ENCODE measurements at regions not wholly inside any gene's neighbourhood (a gene's known extent, or its start where the extent isn't known, plus 50 kb on each side); places are given as distances from the start of the nearest gene placed in this dataset.

DNA sequence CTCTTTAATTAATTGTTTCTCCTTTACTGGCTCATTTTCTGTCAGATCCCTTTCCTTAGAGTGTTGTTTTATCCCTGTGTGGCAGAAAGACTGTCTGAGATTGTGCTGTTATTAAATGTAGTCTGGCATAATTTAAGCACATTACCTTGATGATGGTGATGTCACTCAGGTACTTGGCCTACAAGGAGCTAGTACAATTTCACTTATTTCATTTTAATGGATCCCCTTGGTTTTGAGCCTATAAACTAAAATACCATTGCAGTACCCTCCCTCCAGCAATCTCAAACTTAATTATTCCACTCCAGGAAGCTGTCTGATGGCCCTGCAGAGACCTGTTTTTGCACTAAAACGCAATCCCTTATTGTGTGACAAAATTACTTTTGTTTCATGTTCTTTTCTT lies 968.6 kb downstream of the ADGRL3 start:
- Histone ChIP-seq H3K9me3 (peaks cover 0 to 2% of the 10 kb centered on the region in 2 donors), H3K4me3 (no peak overlapping the region), H3K4me1 (no peaks in the 10 kb centered on the region), H3K36me3 (no peaks in the 10 kb centered on the region), H3K27me3 (no peaks in the 10 kb centered on the region), H3K27ac (no peak overlapping the region)
- intact Hi-C loops (cut with DNase I): no loop called here
- DNase-seq: no peak
- ATAC-seq: no peak
- TF ChIP-seq CTCF (IDR thresholded peaks at IDR 0.05): no peak

DNA sequence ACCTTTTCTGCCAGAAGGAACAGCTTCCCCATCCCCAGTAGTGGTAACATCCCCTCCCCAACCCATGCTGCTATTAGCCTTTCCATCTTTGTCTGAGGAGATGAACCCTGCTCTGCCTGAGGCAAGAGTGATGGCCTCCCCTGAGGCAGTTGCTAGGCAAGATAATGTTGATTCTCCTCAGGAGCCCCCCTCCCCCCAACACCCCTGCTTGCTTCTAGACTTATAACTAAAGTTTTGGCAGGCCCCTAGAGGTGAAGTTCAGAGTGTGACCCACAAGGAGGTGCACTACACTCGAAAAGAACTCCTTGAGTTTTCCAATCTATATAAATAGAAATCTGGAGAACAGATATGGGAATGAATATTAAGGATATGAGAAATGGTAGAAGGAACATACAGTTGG lies 962.5 kb downstream of the ADGRL3 start:
- no peak overlapping the region for H3K27ac ChIP-seq
- ATAC-seq (no peak), DNase-seq (no peak)
- no peak for TF ChIP-seq CTCF (IDR thresholded peaks at IDR 0.05)
- no peaks in the 10 kb centered on the region for H3K27me3 ChIP-seq
- H3K4me1 ChIP-seq: no peaks in the 10 kb centered on the region
- no peak overlapping the region for H3K4me3 ChIP-seq
- no peaks in the 10 kb centered on the region for H3K36me3 ChIP-seq
- intact Hi-C loops (cut with DNase I): no loop called here
- peaks cover 0 to 2% of the 10 kb centered on the region in 2 donors for H3K9me3 ChIP-seq

DNA sequence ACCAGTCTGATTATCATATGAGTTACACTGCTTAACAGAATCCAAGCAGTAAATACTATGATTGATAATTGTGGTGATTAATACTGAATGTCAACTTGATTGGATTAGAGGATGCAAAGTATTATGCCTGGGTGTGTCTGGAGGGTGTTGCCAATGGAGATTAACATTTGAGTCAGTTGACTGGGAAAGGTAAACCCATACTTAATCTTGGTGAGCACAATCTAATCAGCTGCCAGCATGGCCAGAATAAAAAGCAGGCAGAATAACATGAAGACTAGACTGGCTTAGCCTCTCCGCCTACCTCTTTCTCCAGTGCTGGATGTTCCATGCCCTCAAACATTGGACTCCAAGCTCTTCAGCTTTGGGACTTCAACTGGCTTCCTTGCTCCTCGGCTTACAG lies 961.3 kb downstream of the ADGRL3 start:
- Histone ChIP-seq H3K4me3 (no peak overlapping the region), H3K27me3 (no peaks in the 10 kb centered on the region), H3K27ac (no peak overlapping the region), H3K9me3 (peaks cover 0 to 2% of the 10 kb centered on the region in 2 donors), H3K4me1 (no peaks in the 10 kb centered on the region), H3K36me3 (no peaks in the 10 kb centered on the region)
- no peak for ATAC-seq
- intact Hi-C loops (cut with DNase I): no loop called here
- DNase-seq: no peak
- no peak for TF ChIP-seq CTCF (IDR thresholded peaks at IDR 0.05)

- Histone ChIP-seq H3K9me3 (peaks cover 0 to 2% of the 10 kb centered on the region in 2 donors), H3K27me3 (no peaks in the 10 kb centered on the region), H3K27ac (no peak overlapping the region), H3K36me3 (no peaks in the 10 kb centered on the region), H3K4me3 (no peak overlapping the region), H3K4me1 (no peaks in the 10 kb centered on the region)
- no peak for TF ChIP-seq CTCF (IDR thresholded peaks at IDR 0.05)
- intact Hi-C loops (cut with DNase I): no loop called here
- DNase-seq (no peak), ATAC-seq (no peak)
Observed at GRCh38 chr4:62159876-62160275, 959.8 kb downstream of the ADGRL3 start.

- no peak for ATAC-seq
- intact Hi-C loops (cut with DNase I): no loop called here
- no peak for DNase-seq
Observed at GRCh38 chr4:62159306-62159705, 959.2 kb downstream of the ADGRL3 start.

More at GRCh38 chr4:62159306-62159705, 959.2 kb downstream of the ADGRL3 start:
- no peak for TF ChIP-seq CTCF (IDR thresholded peaks at IDR 0.05)
- H3K4me1 ChIP-seq: no peaks in the 10 kb centered on the region
- peaks cover 0 to 2% of the 10 kb centered on the region in 2 donors for H3K9me3 ChIP-seq
- no peak overlapping the region for H3K4me3 ChIP-seq
- no peaks in the 10 kb centered on the region for H3K27me3 ChIP-seq
- no peak overlapping the region for H3K27ac ChIP-seq
- no peaks in the 10 kb centered on the region for H3K36me3 ChIP-seq
